HG03520 (cell line): ENCODE measurements at regions not wholly inside any gene's neighbourhood (a gene's known extent, or its start where the extent isn't known, plus 50 kb on each side); places are given as distances from the start of the nearest gene placed in this dataset.
"Not testable (repeated sequence)": the region's sequence is repeated elsewhere in the genome, so short reads cannot be mapped to it uniquely, and the experiment has no call there.

Source experiments
- ATAC-seq: cut with Tn5 transposase; IDR thresholded peaks from one replicate; pipeline ENCODE4 v1.9.1; 2021; ENCODE audit warnings: mild to moderate bottlenecking, moderate library complexity; ENCODE audit not compliant: unreplicated experiment

- no peak for ATAC-seq
Measured at GRCh38 chr12:91894911-91895310, 250.7 kb downstream of the BTG1 start.

GRCh38 chr12:91893476-91893875 lies 252.2 kb downstream of the BTG1 start:
- no peak for ATAC-seq

- no peak for ATAC-seq
Measured at GRCh38 chr12:91892081-91892855, 253.4 kb downstream of the BTG1 start.

DNA sequence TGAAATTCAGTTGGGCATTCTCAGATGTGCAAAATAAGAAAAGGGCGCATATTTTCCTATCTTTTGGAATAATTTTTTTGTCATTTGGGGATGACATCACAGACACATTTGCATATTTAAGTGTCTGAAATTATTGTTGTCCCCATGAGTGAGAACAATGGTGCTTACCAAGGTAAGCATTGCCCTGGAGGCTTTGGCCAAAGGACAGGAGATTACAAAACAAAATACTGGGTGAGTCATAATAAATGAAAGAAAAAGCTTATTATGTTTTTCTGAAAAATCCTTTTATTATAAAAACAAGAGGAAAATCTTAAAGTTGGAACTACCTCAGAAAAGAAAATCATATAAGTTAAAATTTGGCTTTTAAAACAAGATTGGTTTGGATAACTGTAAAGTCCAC lies 254.9 kb downstream of the BTG1 start:
- ATAC-seq: no peak

DNA sequence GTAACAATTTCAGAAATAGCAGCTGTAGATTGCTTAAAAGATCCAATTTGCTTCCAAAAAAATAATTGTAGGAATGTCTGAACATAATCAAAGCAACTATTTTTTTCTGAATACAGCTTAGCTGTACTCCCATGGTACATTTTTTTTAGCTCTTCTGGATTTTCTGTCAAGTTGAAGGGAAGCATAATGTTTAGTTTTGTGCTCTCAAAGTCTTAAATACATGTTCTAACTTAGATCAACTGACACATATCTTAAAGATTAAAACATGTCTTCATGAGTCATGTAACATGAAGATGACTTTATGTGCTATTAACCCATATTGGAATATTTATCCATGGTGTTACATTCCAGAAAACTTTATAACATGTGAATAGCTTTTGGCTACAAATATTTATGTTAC lies 255.7 kb downstream of the BTG1 start:
- ATAC-seq: no peak

DNA sequence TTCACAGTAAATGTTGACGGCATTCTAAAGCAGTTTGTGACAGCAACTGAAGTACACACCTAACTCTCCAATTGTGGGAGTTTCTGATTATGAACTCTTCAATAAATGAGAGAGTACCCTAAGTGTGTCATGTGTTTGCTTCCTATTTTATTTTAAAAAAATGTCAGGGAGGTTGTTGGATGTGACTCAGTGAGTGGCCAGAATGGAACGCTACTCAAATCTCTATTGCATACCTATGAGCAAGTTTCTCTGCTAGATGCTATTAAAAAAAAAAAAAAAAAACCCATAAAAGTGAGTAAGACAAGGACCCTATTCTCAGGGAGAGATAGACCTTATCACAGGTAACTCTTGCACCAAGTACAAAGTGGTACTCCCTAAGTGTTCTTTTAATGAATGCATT lies 256.6 kb downstream of the BTG1 start:
- ATAC-seq: no peak

GRCh38 chr12:91887957-91888356 lies 257.7 kb downstream of the BTG1 start:
- no peak for ATAC-seq

DNA sequence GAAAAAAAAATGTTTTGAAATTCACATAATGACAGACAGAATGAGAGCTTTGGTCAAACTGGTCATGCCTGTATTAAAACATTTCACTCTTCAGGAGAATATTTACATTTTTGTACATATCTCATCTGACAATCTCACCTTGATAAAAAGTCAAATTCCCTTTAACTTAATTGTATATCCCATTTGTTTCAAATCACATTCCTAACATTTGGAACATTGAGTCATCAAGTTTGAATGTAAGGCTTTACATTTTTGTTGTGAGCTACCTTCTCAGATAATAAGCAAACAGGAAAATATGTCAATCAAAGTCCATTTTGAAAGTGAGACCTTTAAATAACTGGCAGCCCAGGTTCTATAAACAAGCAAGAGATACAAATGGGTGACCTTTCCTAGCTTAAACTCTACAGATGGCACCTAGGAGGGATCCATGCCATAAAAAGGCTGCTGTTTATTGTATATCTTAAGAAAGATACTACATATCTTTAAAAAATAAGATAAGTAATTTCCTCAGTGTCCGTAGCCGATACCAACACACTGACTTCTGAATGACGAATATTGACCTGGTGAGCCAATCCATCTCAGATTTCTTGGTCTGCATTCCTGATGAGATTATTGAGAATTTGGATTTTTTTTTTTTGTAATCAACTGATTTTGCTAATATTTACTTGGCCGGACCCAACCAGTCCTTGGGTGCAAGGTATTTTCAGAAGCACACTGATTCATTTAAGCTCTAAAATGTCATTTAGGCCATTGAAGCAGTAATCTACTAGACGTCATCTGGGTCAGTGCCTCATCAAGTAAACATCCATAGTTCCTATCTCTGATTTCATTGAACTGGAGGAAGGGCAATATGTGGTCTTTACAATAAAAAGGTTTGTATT lies 259.6 kb downstream of the BTG1 start:
- no peak for ATAC-seq

- ATAC-seq: no peak
Measured at GRCh38 chr12:91884230-91884629, 261.4 kb downstream of the BTG1 start.

DNA sequence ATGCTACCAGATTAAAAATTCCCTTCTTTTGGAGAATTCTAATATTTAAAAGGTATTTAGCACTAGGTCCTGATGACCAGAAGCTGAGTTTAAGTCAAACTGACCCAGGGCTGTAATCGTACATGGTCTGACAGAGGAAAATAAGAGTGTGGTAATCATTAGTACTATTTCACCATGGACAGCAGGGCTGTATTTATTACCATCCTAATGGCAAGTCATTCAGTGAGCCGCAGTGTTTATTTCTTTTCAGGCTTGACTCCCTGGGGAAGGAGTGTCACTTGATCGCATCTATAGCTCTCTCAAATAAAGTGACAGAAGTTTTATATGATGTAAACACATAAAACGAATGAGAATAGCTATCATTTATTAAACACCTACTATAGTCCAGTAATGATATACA lies 261.8 kb downstream of the BTG1 start:
- no peak for ATAC-seq

DNA sequence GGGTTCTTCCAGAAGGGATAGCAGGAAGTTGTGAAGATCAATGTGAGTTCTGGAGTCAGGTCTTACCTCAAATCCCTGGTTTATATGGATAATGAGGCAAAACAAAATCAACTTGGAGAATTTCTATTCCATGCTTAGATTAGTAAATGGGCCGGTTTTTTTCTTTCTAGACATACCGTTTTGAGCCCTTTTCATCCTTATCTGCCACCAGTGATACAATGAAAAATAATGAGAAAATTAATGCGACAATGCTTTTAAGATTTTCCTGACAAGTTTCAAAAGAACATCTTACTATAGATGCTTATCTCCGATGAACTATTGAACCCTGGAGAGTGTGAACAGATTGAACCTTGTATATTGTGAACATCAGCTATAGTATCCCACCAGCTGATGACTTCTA lies 262.7 kb downstream of the BTG1 start:
- ATAC-seq: no peak

DNA sequence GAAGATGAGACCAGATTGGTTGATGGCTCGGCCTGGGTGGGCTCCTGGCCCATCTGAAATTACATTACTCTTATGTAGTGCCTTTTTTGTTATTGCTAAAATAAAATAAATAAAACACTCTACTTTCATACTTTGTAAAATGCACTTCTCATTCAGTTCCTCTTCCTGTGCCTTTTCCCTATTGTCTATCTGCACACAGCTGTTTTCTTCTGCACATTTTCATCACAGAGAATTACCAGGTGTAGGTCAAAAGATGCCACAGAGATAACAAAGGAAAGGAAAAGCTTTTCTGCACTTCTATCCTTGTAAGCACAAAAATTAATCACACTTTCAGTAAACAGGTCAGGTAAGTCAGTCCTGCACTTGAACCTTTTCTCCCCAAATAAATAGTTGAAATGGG lies 265.1 kb downstream of the BTG1 start:
- no peak for ATAC-seq

DNA sequence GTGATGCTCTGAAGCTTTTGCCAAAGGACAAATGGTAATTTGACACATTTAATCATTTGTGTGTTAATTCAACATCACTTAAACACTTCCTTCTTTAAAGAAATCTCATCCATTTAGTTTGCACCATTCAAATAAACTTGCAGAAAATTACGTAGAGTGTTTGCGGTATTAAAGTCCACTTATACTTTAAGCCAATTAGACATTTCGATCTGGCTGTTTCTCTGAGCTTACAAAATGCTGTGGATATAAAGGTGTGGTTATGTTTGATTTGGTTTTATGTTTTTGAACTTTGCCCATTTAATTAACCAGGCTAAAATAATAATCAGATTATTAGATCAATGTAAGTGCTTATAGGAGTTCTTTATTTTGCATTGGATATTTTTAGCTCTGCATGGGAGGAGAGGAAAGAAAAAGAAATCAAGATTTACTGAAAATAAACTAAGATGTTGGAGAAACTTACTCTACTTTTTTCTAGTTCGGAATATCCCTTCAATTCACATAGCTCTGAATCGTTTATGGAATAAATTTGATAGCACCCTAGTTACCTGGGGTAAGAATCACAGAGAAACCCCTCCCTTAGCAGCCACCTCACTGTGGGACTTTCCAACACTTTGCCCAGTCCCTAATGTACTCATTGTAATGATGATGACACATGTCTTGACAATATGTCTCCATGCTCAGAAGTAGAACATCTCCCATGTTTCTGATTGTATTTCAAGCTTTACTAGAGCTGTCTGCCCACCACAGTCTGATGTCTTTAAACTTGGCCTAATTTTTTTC lies 268.0 kb downstream of the BTG1 start:
- ATAC-seq: no peak

GRCh38 chr12:91877022-91877421 lies 268.6 kb downstream of the BTG1 start:
- ATAC-seq: peak; percentile 79

DNA sequence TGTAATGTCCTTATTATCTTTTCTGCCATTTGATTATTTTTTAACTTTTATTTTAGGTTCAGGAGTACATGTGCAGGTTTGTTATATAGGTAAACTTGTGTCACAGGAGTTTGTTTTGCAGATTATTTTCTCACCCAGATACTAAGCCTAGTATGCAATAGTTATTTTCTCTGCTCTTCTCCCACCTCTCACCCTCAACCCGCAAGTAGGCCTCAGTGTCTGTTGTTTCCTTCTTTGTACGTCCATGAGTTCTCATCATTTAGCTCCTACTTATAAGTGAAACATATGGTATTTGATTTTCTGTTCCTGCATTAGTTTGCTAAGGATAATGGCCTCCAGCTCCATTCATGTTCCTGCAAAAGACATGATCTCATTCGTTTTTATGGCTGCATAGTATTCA lies 270.0 kb downstream of the BTG1 start:
- ATAC-seq: not testable (repeated sequence)

DNA sequence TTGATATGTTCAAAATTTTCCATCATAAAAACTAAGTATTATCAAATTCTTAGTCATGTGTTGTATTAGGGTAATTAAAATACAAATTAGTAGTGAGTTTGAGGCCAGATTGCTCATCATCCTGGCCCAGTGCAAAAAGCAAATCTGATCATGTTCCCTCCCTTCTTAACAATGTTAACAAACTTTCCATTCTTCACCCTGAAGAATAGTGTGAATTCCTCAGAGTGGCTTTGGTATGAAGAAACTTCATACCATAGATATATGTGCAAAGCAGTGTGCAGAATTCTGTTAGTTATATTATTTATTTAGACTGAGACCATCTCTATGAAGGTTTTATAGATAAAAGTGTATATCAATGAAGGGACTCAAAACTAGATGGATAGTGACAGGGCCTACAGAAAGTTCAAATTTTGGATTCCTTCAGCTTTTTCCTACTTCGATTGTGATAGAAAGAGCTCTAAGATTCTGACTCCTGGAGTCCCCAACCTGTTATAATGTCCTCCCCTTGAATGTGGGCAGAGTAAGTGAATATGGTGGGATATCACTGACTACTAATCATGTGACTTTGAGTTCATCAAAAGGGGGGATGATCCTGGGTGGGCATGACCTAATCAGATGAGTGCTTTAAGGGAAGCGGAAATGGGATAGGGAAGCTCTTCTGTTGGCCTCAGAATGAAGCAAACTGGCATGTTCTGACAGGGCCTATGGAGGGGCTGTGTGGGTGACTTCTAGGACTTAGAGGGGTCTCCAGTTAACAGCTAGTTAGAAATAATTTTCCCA lies 271.4 kb downstream of the BTG1 start:
- ATAC-seq: no peak

GRCh38 chr12:91871751-91872150 lies 273.9 kb downstream of the BTG1 start:
- no peak for ATAC-seq

- no peak for ATAC-seq
Measured at GRCh38 chr12:91870872-91871707, 274.6 kb downstream of the BTG1 start.

DNA sequence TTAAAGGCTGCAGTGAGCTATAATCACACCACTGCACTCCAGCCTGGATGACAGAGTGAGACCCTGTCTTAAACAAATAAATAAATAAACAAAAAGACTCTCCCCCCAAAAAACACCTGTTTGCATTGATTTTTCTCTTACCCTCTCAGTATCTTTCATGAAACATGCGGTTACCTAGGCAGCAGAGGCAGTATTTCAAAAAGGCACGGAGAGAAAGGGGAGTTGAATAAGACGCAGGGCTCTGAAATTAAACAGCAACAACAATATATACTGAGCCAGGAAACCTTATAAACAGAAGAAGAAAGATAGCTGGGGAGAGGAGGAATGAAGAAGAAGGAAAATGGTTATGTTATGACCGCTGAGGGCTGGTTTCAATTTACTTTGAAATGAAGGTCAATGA lies 277.6 kb downstream of the BTG1 start:
- ATAC-seq: no peak

DNA sequence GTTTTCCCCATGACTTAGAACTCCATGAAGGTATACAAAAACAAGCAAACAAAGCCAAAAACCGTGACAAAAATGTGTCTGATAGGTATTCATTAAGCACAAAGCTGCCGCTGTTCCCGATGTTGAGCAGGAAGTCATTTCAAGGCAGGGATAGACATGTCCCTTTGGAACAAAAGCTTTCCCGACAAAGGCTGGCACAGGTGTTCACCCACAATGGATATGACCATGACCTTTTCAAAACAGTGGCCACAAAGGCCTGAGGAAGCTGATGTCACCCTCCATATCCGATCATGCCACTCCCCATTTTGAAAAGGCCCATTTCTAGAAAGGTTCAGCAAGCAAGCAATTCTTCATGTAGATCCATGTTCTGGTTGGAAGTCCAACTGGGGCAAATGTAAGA lies 279.1 kb downstream of the BTG1 start:
- no peak for ATAC-seq
